GM19395 (cell line): ENCODE measurements at regions not wholly inside any gene's neighbourhood (a gene's known extent, or its start where the extent isn't known, plus 50 kb on each side); places are given as distances from the start of the nearest gene placed in this dataset.

Experiments
- ATAC-seq: cut with Tn5 transposase; IDR thresholded peaks from one replicate; pipeline ENCODE4 v1.9.1; 2021; ENCODE audit warnings: mild to moderate bottlenecking, moderate library complexity; ENCODE audit not compliant: unreplicated experiment

DNA sequence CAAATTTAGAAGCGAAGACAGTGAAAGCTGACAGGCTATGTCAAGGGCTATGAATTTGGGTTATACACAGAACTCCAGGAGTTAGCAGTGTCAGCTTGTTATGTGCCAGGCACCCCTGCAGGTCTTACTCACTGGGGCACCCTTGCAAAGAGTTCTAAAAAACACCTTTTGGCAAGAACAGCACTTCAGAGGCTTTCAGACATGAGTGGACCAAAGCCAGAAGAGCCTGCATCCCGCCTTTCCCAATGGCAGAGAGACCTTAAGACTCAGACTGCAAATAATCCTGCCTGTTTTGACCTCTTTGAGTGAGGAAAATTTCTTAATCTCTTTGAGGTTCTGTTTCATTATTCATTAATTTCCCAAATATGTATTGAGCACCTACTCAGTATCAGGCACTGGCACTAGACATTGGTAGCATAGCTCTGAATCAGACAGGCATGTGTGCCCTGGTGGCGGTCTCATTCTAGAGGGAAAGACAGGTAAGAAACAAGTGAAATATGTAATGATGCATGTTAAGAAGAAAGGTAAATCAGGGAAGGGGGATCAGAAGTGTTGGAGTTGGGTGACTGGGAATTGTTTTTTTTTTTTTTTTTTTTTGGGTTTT, 280.0 kb downstream of the KBTBD8 start:
- ATAC-seq: no peak

DNA sequence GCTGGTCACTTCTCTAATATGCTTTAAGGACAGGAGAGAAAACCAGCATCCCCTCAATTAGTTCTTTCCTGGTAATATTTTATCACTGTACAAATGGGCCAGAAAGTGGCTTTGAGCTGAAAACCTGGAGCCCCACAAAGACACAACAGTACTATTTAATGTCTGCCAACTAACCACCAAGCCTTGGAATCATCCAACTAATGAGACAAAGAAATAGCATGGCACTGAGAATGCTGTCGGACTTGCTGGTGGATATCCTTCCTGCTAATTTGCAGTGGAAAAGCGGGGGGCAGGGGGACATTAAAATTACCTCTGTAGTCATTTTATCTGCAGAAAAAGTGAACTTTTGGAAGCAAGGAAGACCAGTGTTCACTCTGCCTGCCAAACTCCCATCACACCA, 288.5 kb downstream of the KBTBD8 start:
- ATAC-seq: no peak

DNA sequence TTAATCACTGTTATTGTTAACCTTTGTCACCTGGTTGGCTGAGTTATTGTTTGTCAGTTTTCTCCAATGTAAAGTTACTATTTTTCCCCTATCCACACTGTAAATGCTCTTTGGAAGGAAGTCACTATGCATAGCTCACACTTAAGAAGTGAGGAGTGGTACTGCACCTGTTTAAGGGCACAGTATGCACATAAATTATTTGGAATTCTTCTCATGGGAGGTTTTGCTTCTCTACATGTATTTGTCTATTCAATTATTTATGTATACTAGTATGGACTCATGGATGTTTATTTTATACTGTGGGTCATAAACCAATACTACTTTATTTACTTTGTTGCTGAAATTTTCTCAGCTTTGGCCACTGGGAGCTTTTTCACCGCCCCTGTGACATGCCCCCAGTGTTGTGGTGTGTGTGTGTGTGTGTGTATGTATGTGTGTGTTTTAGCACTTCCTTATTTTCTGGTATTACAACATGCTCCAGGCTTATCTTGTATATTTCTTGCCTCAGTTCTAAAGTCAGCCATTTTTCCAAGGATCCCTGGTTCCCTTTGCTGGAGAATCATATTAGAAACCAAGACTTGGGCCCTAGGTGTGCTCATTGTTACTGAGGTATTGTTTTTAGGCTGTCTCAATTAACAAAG, 290.5 kb downstream of the KBTBD8 start:
- no peak for ATAC-seq

DNA sequence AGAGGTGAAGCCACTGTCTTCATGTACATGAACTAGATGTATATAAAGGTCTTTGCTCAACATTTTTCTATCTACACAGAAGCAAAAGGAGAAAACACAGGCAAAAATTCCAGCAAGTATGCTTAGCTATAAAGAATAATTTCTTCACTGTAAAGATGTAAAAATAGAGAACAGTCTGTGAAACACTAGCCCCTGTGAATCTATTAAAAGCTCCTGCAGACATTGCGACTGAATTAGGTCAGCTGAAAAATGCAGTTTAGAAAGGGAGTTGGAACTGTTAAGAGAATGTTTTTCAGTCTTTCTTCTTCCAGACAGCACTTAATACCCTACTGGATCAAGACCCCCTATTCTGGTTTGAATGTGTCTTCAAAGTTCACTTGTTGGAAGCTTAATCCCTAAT, 291.5 kb downstream of the KBTBD8 start:
- no peak for ATAC-seq

DNA sequence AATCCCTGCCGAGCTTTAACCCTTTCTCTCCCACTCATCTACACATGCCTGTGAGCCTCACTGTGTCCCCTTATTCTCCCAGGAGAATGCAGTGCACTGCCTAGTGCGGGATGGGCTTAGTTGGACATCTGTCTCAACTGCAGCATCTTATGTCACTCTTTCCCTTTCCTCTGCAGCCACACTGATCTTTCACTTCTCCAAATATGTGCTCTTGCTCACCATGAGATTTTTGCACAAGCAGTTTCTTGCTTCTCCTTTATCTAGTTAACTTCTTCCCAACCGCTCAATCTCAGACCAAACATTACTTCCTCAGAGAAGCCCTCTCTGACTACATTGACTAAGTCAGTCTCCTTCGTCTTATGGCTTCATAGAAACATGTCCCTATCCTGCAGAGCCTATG, 292.3 kb downstream of the KBTBD8 start:
- ATAC-seq: peak; percentile 73

DNA sequence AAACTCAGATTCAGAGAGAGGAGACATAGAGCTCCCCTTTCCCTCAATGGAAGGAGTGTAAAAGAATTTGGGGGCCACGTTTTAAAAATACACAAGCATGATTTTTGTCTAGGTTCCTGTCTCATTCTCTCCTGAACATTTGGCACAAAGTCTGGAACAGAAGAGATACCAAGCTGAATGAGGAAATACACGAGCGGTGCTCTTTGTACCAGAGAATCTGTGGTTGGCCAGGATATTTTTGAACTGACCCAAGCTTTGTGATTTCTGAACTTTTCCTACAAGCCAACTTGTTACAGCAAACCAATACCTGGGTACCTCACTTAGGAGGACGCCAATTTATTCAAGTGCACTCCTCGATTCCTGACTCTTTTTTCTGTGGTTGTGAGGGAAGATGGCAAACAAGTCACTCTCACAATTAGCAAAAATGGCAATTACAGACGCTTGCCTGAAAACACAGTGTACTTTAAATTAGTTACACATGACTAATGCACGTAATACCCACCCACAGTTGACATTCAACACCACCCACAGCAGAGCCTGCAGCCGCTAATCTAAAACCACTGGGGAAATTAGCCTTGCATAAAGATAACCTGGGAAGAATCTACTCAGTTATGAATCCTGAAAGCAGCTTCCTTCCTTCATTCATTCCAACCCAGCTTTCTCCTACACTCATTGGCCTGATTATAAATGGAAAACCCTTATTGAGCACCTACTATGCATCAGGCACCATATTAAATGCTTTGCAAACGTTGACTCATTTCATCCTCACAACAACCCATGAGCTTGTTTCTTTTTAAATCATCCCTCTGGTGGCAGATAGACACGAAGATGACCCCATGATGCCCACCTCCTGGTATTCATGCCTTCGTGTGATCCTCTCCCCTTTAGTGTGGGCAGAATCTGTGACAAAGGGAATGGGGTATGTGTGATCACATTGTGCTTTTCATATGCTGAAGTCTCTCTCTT, 293.5 kb downstream of the KBTBD8 start:
- no peak for ATAC-seq

DNA sequence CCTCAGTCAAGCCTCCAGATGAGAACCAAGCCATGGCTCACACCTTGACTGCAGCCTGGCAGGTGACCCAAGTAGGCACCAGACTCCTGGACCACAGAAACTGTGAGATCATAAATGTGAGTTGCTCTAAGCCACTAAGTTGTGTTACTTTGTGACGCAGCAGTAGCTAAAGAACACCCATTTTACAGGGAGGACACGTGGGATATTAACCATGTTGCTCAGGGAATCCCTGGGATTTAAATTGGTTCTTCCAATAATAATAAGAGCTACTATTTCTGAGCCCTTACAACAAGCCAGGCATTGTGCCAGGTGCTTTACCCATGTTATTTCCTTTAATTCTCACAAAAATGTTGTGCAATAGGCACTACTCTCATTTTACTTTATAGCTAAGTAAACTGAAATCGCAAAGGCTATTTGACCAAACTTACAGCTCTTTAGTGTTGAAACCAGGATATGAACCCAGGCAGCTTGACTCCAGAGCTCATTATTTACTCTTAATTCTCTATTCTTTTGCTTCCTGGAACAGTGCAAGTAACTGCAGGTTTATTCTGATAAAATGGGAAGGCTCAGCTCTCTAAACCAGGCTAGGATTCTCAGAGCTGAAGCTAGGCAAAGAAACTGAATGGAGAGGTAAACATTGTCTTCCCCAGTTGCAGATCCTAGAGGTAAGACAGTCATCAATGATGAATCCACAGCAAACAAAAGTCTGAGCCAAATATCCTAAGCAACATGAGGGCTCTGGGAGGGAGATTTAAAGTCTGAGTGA, 294.4 kb downstream of the KBTBD8 start:
- no peak for ATAC-seq

DNA sequence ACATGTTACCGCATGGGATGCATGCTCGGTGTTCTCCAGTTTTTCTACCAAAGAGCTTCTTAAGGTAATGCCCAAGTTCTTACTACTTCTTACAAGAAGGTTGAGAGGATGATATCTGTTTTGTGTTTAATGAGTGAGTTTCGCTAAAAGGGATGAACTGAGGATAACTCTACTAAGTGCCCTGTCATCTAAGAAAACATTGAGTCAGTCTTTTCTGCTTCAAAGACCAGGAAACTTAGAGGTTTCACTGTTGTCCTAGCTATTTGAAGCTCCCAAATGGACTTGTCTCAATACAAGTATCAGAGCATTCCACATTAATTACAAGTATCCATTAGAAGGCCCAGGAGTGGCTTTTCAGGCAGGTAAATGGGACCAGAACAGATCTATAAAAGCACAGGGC, 296.2 kb downstream of the KBTBD8 start:
- ATAC-seq: no peak

DNA sequence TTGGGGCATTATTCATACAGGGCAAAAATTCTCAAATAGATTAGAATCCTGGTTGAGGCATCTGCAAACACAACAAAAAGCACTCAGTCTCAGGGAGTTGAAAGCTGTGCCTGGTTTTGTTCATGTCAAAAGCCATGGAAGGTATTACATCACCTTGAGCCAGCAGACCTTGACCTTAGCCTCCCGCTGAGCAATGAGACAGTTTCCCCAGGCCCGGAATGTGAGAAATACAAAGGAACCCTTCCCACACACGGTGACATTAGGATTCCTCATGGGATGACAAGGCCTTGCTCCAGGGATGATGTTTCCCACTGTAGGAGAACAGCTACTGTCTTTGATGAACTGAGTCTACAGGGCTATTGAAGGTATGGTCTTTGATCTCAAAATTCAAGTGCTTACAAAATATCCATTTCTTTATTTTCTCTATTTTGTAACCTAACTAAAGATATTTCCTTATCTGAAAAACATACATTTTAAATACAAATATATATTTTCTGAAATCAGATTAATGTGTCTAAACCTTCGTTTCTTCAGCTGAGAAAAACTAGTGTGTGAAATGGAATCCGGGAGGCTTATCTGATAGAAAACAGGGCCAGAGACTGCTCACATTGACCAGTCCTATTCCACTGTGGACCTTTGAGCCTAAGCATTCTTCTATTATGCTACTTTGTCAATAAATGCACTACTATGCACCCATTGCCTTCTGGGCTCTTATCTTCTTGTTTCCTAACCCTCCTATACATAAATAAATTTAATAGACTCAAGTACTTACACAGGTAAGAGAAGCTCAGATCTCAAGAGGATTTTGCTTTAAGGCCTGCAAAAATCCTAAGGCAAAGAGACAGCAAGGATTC, 298.2 kb downstream of the KBTBD8 start:
- no peak for ATAC-seq

DNA sequence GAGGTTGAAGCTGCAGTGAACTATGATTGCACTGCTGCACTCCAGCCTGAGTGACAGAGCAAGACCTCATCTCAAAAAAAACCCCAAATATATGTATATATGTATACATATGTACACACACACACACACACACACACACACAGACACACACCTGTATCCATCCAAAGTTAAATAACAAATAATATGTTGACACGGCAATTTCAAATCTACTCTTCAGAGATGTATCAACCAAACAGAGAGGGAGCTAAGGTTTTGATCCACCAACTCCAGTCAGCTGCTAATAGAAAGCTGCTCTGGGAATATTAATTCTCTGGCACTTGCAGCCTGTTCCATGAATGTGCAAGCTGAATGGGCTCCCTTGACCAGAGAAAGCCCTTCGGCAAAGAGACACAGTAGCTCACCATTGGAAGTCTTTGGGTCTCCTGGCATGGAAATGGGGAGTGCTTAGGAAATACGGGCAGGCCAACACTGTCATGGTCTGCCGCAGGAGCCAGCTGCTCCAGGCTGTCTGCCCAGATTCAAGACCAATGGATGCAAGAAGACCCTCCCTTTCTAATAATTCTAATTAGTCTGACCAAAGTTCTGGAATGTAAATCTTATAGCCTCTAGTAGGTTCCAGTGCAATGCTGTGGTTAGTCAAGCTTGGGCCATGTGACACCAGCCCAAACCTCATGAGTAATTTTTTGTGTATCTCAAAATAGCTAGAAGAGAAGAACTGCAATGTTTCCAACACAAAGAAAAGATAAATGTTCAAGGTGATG, 299.8 kb downstream of the KBTBD8 start:
- no peak for ATAC-seq

DNA sequence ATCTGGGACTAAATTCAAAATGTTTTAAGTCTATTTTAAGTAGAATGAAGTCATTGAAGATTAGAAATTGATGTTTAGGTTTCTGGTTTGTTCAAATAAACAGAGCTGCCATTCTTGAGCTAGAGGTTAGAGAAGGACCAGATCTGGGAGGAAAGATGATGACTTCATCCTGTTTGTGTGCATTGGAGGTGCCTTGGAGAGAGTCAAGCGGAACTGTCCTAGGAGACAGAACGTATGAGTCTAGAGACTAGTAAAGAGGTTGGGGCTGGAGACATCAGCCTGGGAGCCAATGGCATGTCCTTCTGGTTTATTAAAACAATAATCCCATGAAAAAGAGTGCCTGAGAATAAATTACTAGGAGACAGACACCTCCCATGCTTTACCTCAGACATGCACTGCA, 303.4 kb downstream of the KBTBD8 start:
- ATAC-seq: no peak

DNA sequence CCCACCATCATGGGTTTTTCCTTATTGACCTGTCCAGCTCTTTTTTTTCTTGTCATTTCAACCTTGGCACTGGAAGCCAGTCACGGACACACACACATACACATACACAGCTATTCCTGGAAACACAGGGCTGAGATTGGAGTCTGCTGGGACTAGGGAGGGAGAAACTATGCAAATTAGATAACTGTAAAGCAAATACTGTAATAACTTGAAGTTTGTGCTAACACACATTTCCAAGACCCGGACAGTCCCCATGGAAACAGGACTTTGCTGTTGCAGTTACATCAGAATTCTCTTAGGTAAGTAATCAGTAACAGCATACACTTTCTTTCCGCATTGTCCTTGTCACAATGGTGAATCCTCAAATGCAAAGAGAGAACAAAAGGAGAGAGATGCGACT, 304.4 kb downstream of the KBTBD8 start:
- ATAC-seq: no peak

DNA sequence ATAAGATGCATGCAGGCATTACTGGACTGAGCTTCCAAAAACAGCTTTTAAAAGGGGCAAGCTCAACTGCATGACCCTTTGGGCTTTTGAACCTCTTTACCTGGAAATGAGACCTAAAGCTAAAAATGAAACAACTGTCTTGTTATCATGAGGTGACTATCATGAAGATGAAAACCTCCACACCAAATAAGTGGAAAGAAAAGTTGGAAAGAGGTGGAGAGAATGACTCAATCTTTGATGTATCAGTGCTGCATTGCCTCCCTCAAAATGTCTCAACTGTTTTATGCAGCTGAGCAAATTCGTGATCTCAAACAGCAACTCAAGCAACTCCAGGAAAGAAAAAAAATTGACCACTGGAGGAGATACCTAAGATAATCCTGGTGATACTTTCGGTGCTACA, 307.1 kb downstream of the KBTBD8 start:
- ATAC-seq: no peak

DNA sequence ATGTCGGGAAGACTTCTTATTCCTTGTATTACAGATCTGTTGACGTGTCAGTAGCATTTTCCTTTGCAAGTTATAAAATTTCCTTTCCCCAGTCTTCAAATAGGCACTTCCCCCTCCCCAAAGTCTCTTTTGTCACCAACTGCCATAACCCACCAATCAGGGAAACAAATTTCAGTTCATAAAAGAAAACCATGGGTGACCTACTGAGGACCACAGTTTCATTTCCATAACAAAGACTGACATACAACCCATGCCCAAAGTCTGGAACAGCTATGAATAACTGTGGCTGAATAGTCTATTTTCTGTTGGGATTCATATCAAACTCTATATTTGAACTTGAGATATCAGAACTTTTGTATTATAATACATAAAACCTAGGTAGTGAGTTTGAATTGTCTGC, 307.8 kb downstream of the KBTBD8 start:
- no peak for ATAC-seq

DNA sequence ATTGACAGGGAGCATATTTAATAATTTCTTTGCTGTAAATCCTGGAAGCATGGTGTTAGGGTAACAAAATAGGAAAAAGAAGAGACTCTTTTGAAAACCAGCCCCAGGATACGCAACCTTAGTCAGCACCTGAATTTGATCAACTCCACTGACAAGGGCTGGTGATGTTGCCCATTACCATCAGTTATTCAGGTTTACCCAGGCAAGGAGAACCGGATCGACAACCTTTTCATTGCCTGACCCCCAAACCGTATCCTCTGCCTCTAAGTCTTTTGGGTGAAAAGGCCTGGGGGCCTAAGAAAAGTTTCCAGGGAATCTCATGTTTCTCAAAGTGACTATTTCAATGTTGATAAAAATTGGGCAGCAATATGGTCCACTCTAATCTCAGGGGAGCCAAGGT, 313.3 kb downstream of the KBTBD8 start:
- no peak for ATAC-seq

DNA sequence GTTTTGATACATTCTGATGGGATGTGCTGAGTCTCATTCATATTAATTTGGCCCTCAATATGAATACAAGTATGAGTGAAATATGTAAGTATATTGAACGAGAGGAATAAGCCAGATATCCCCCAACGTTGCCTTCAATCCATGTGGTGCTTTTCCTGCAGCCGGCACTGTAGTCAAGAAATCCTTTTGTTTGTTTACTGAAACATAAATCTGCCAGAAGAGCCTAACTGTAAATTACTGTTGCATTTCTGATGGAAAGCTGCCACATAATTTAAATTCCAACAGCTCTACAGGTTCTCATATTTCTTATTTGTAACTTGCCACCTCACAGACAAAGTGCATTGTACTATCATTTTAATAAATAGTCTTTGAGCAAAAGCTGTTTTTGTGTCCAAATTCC, 314.0 kb downstream of the KBTBD8 start:
- ATAC-seq: no peak

DNA sequence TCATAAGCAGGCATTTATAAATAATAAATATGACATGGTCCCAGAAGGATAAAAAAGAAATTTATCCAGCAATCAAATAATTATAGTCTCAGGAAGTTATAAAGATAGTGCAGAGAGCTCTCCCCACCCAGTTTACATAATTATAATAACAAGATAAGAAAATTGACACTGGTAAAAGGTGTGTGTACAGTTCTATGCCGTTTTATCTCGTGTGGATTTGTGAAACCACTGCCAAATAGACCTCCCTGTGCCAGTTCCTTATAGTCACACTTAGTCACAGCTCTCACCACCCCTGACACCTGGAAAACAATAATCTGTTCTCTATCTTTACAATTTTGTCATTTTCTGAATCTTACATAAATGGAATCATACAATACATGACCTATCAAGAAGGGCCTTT, 320.1 kb downstream of the KBTBD8 start:
- no peak for ATAC-seq

DNA sequence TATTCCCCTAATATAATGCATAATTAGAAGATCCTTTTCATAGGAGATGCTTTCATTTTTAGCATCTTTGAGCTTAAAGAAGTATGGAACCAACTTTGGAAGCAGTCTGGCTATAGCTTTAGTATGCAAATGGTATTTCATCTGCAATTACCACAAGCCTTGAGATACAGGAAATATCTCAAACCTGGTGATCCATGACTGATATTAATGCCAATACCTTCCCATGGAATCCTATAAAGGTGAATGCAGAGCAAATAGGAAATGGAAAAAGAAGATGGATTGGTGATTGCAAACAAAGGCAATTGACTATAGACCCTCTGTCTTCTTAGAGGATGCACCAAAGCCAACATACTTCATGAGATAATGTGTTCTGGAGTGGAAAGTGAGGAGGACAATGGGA, 326.4 kb downstream of the KBTBD8 start:
- no peak for ATAC-seq
